ENCODE measurements at regions not wholly inside any gene's neighbourhood (a gene's known extent, or its start where the extent isn't known, plus 50 kb on each side); places are given as distances from the start of the nearest gene placed in this dataset.

DNA sequence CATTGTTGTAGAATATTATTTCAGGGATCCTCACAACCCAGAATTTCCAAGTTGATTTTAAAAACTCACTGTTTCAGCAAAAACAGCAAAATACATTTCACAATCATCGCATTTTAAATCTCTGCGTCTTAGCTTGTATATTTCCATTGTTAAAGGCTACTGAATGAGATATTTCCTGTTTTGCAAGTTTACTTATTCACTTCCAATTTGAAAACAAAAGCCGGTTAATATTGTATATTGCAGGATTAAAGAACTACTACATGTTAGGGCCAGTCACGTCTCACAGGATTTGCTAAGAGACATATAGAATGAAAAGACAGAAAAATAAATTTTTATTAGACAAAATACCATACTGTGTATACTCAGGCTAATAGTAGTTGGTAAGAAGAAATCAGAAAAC is 395.9 kb upstream of the CDH9 start:
- no peak overlapping the region for H3K27ac ChIP-seq (ENCODE audit: low read depth, low read length)
- no peak overlapping the region for H3K4me3 ChIP-seq (ENCODE audit: insufficient read depth, low read length)
- DNase-seq (ENCODE audit: insufficient read length, low spot score, missing footprints) = no peak
- no peaks in the 10 kb centered on the region for H4K20me1 ChIP-seq (ENCODE audit: insufficient read depth, low read length)
- TF ChIP-seq, protein P1, sequence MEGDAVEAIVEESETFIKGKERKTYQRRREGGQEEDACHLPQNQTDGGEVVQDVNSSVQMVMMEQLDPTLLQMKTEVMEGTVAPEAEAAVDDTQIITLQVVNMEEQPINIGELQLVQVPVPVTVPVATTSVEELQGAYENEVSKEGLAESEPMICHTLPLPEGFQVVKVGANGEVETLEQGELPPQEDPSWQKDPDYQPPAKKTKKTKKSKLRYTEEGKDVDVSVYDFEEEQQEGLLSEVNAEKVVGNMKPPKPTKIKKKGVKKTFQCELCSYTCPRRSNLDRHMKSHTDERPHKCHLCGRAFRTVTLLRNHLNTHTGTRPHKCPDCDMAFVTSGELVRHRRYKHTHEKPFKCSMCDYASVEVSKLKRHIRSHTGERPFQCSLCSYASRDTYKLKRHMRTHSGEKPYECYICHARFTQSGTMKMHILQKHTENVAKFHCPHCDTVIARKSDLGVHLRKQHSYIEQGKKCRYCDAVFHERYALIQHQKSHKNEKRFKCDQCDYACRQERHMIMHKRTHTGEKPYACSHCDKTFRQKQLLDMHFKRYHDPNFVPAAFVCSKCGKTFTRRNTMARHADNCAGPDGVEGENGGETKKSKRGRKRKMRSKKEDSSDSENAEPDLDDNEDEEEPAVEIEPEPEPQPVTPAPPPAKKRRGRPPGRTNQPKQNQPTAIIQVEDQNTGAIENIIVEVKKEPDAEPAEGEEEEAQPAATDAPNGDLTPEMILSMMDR (IDR thresholded peaks at IDR 0.05; ENCODE audit: extremely low read depth, low read depth, low read length) = no peak
- H3K36me3 ChIP-seq (ENCODE audit: insufficient read depth, low read length) = no peaks in the 10 kb centered on the region
- H3K4me1 ChIP-seq (ENCODE audit: insufficient read depth, low read length) = no peaks in the 10 kb centered on the region
- no peak overlapping the region for H2AFZ ChIP-seq (ENCODE audit: low read length)
- no peaks in the 10 kb centered on the region for H3K9me3 ChIP-seq (ENCODE audit: low read depth, low read length)
- H3K27me3 ChIP-seq (ENCODE audit: insufficient read depth, low read length) = no peaks in the 10 kb centered on the region
- no peak overlapping the region for H3K4me2 ChIP-seq (ENCODE audit: insufficient read depth, low read length)
- no peaks in the 10 kb centered on the region for H3K79me2 ChIP-seq (ENCODE audit: insufficient read depth, low read length)

DNA sequence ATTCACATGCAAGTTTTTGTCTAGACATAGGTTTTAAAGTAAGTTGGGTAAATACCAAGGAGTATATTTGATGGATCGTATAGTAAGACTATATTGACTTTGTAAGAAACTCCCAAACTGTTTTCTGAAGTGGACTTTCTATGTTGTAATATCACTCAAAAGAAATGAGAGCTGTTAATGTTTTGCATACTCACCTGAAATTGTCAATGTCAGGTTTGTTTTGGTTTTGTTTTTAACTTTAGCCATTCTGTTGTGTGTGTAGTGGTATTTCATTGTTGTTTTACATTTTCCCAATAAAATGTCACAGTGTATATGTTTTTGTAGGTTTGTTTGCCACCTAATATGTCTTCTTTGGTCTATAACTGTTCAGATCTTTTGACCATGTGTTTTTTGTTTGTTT is 375.7 kb upstream of the CDH9 start:
- TF ChIP-seq, protein P1 (IDR thresholded peaks at IDR 0.05; ENCODE audit: extremely low read depth, low read depth, low read length) = no peak
- H3K4me3 ChIP-seq (ENCODE audit: insufficient read depth, low read length) = no peak overlapping the region
- no peak overlapping the region for H2AFZ ChIP-seq (ENCODE audit: low read length)
- no peaks in the 10 kb centered on the region for H4K20me1 ChIP-seq (ENCODE audit: insufficient read depth, low read length)
- no peak overlapping the region for H3K4me2 ChIP-seq (ENCODE audit: insufficient read depth, low read length)
- H3K4me1 ChIP-seq (ENCODE audit: insufficient read depth, low read length) = no peaks in the 10 kb centered on the region
- H3K27me3 ChIP-seq (ENCODE audit: insufficient read depth, low read length) = no peaks in the 10 kb centered on the region
- no peak for DNase-seq (ENCODE audit: insufficient read length, low spot score, missing footprints)
- no peak overlapping the region for H3K27ac ChIP-seq (ENCODE audit: low read depth, low read length)
- no peaks in the 10 kb centered on the region for H3K36me3 ChIP-seq (ENCODE audit: insufficient read depth, low read length)
- no peaks in the 10 kb centered on the region for H3K79me2 ChIP-seq (ENCODE audit: insufficient read depth, low read length)
- H3K9me3 ChIP-seq (ENCODE audit: low read depth, low read length) = no peaks in the 10 kb centered on the region

DNA sequence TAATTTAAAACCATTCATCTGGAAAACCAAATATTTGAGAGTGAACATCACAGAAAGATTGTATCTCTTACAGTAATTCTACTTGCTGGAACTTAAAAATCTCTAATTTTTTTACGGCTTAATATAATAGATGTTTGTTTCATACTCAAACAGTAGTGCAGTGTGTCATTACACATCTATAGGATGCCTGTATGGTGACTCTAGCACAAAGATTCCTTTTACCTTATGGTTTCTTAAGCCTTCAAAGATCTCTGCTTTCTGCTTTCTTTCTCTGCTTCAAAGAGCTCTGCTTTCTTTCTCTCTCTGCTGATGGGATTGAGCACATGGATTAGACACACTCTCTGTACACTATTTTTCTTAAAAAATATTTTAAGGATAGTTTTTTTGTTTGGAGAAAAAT is 374.0 kb upstream of the CDH9 start:
- TF ChIP-seq, protein P1 (IDR thresholded peaks at IDR 0.05; ENCODE audit: extremely low read depth, low read depth, low read length) = no peak

DNA sequence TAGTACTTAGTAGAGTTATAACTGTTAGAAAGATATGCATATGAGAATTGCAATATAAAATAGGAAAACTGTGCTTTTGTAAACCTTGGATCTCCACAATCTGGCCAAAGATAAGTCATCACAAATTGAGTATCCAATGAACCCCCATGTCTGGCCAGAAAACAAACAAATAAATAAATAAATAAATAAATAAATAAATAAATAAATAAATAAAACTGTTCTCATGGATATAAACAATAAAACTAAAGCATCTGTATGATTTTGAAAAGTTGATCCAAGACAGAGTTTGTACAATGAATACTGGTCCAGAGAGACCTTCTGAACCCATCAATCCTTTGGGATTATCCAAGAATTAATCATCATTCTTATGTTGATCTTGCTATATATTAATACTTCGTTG is 367.6 kb upstream of the CDH9 start:
- H3K4me1 ChIP-seq (ENCODE audit: insufficient read depth, low read length) = no peaks in the 10 kb centered on the region
- H3K9me3 ChIP-seq (ENCODE audit: low read depth, low read length) = no peaks in the 10 kb centered on the region
- no peak for DNase-seq (ENCODE audit: insufficient read length, low spot score, missing footprints)
- H3K36me3 ChIP-seq (ENCODE audit: insufficient read depth, low read length) = no peaks in the 10 kb centered on the region
- no peaks in the 10 kb centered on the region for H4K20me1 ChIP-seq (ENCODE audit: insufficient read depth, low read length)
- H3K4me2 ChIP-seq (ENCODE audit: insufficient read depth, low read length) = no peak overlapping the region
- H3K27me3 ChIP-seq (ENCODE audit: insufficient read depth, low read length) = no peaks in the 10 kb centered on the region
- H3K27ac ChIP-seq (ENCODE audit: low read depth, low read length) = no peak overlapping the region
- H3K4me3 ChIP-seq (ENCODE audit: insufficient read depth, low read length) = no peak overlapping the region
- H2AFZ ChIP-seq (ENCODE audit: low read length) = no peak overlapping the region
- TF ChIP-seq, protein P1 (IDR thresholded peaks at IDR 0.05; ENCODE audit: extremely low read depth, low read depth, low read length) = no peak
- no peaks in the 10 kb centered on the region for H3K79me2 ChIP-seq (ENCODE audit: insufficient read depth, low read length)

More for the DNA sequence above, 374.0 kb upstream of the CDH9 start:
- Histone ChIP-seq H3K36me3 (ENCODE audit: insufficient read depth, low read length) (no peaks in the 10 kb centered on the region), H3K4me2 (ENCODE audit: insufficient read depth, low read length) (no peak overlapping the region), H3K4me1 (ENCODE audit: insufficient read depth, low read length) (no peaks in the 10 kb centered on the region), H3K27ac (ENCODE audit: low read depth, low read length) (no peak overlapping the region), H4K20me1 (ENCODE audit: insufficient read depth, low read length) (no peaks in the 10 kb centered on the region), H3K4me3 (ENCODE audit: insufficient read depth, low read length) (no peak overlapping the region), H3K27me3 (ENCODE audit: insufficient read depth, low read length) (no peaks in the 10 kb centered on the region), H2AFZ (ENCODE audit: low read length) (no peak overlapping the region), H3K9me3 (ENCODE audit: low read depth, low read length) (no peaks in the 10 kb centered on the region), H3K79me2 (ENCODE audit: insufficient read depth, low read length) (no peaks in the 10 kb centered on the region)
- DNase-seq (ENCODE audit: insufficient read length, low spot score, missing footprints) = no peak

Measured in osteoblast (primary cell).